GM19328 (cell line): ENCODE measurements at regions not wholly inside any gene's neighbourhood (a gene's known extent, or its start where the extent isn't known, plus 50 kb on each side); places are given as distances from the start of the nearest gene placed in this dataset.
"Not testable (repeated sequence)": the region's sequence is repeated elsewhere in the genome, so short reads cannot be mapped to it uniquely, and the experiment has no call there.

Source experiments
- ATAC-seq: cut with Tn5 transposase; IDR thresholded peaks from one replicate; pipeline ENCODE4 v1.9.1; 2021; ENCODE audit warnings: mild to moderate bottlenecking, moderate library complexity; ENCODE audit not compliant: unreplicated experiment

DNA sequence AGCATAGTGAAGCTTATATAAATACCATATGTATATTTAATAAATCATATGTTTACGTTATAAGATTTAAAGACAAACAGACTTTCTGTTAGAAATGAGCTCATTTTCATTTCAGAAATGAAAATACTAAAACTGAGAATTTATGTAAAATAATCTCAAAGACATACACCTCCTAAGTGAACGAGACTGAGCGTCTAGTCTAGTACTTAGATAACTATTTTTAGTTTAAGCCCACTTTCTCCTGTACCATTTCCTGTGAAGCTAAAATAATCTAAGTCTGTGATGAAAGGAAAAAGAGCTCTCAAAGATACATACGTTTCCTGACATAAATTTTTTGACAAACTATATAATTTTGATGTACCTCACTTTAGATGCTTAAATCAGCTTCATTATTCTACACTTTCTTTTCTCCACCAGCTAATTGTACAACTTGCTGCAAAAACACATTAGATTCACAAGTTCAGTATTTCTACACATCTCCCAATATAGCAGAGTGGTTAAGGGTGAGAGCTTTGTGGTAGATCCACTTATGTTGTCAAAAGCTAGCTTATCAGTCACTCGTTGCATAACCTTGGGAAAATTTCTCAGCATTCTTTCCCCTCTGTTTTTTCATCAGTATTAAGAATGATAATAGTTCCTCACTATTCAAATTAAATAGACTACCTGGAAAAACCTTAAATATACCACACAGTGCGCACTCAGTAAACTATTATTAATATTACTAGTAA lies 703.0 kb downstream of the PLOD2 start:
- no peak for ATAC-seq

- ATAC-seq: not testable (repeated sequence)
These were observed 701.3 kb downstream of the PLOD2 start for GRCh38 chr3:145459681-145460080.

DNA sequence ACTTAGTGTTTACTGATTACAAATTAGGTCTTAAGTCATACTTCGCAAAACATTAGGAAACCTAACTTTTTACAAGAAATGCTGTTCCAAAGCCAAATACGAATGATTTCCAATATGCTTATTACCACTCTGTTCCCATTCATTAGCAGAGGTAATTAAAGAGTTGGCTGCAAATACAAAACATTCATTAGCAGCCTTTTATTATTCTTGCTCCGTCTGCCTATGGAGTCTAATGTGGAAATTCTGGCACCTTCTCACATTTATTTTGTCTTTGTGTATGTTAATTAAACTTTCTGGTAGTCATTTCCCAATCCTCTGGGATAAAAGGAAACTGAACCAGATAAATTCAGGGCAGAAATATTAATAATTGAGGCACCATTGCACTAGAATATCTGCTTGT lies 689.0 kb downstream of the PLOD2 start:
- ATAC-seq: no peak

DNA sequence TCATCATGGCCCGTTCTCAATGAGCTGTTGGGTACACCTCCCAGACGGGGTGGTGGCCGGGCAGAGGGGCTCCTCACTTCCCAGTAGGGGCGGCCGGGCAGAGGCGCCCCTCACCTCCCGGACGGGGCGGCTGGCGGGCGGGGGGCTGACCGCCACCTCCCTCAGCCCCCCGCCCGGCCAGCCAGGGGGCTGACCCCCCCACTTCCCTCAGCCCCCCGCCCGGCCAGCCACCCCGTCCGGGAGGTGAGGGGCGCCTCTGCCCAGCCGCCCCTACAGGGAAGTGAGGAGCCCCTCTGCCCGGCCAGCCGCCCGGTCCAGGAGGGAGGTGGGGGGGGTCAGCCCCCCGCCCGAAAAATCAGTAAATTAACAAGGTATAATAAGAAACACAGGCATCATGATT lies 678.2 kb downstream of the PLOD2 start:
- ATAC-seq: not testable (repeated sequence)

DNA sequence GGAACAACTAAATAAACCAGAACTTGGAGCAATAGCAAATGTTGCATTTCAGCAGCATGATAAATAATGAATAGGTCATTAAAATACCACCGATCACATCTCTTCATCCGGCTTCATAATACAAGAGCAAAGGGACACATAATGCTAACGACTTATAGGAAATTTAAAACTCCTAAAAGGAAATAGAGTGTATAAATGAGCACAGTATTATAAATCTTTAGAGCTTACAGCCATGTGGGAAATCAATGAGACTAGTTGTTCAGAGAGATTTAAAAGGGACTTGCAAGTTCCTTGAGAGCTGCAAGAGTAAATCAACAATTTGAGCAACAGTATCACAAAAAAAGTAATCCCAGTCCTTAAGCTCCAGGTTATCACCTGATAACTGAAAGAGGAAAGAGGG lies 677.0 kb downstream of the PLOD2 start:
- no peak for ATAC-seq

DNA sequence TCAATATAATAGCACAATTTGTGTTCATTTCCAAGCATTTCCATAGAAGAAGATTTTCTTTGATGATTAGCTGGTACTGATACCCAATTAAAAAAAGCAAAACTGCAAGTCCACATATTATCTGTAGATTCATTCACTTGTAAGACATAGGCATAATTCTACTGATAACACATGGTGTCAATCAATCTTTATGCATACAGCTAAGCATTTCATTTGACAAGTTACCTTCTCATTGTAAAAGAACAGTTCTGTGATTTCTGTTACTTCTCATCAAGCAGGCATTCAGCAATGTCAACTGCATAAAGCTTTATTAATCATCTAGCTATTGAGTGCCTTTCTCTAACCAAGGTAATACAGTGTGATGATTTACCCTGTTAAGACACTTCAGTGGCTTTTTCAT lies 672.0 kb downstream of the PLOD2 start:
- ATAC-seq: no peak

- ATAC-seq: no peak
These were observed 670.6 kb downstream of the PLOD2 start for GRCh38 chr3:145490088-145491048.

- ATAC-seq: no peak
These were observed 668.5 kb downstream of the PLOD2 start for GRCh38 chr3:145492456-145492855.

DNA sequence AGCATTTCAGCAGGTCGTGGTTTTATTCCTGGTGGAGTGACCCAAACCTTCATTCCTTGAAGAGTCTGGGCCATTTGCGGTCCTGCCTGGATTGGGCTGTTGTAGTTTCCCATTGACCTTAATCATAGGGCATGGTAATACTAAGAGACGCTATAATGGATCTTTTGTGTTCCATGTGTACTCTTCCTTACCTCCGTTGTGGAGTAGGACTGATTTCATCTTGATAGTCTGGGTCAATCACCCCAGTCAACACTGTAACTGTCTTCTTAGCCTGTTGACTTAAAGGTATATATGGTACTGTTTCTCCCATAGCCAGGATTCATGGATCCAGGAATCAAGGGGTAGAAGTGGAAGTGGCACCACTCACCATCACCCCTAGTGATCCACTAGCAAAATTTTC lies 643.6 kb downstream of the PLOD2 start:
- not testable (repeated sequence) for ATAC-seq

DNA sequence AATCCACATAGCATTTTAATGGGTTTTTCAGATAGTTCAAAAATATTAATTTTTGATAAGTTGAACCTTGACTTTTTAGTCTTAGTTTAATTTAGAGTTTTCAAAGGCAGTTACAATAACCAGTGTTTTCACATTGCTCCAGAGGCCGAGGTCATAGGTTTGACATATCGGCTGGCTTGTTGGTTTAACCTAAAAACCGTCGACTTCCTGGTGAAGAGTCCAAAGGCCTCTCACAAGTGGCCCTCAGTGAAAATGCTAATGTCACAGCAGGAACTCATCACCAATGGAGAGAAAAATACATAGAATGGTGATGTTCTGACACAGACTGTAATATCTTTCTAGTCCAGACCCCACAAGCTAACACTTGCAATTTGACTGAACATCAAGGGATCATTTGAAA lies 642.3 kb downstream of the PLOD2 start:
- no peak for ATAC-seq

DNA sequence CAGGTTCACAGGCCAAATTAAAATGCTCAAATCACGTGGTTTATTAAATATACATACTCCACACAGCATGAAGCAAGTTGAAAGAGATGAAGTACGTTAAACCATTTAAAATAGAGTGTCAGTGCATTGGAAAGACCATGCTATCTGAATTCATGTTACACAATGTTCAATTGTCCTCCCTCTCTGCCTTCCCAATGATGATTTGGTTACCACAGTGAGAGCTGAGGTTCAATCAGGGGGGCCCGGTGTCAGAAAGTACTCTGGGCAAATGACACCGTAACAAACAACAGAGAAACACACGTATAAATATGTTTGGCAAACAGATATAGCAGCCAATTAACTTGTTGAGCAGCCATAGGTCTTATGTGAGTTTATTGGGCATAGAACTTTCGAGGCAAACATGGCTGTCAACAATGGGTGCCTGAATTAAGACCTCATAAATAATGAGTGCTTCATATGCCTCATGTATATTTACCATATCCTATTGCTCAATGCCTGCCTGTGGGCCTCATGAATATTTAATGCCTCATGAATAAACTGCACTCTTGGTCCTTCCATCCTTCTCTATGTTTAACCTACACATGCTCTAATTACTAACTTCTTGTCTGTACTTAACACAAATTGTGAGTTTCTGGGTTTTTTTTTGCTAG lies 641.5 kb downstream of the PLOD2 start:
- no peak for ATAC-seq

- ATAC-seq: no peak
These were observed 638.8 kb downstream of the PLOD2 start for GRCh38 chr3:145522179-145522578.

- ATAC-seq: no peak
These were observed 637.9 kb downstream of the PLOD2 start for GRCh38 chr3:145522893-145523651.

DNA sequence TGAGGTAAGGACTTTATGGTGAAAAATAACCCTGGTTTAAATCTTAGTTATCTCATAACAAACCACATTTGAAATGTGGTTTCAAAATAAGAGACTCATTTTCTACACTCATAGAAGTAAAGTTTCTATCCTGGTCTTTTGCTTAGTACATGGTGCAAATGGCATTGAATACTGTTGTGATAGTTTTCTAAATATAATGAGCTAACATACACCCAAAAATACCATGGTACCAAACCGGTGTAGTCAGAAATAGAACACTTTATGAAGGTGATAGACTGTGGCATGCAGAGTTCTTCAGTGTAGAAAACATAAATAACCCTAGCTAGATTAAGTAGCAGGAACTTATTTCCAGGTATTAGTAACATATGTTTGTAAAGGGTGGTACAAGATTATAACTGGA lies 629.4 kb downstream of the PLOD2 start:
- no peak for ATAC-seq

DNA sequence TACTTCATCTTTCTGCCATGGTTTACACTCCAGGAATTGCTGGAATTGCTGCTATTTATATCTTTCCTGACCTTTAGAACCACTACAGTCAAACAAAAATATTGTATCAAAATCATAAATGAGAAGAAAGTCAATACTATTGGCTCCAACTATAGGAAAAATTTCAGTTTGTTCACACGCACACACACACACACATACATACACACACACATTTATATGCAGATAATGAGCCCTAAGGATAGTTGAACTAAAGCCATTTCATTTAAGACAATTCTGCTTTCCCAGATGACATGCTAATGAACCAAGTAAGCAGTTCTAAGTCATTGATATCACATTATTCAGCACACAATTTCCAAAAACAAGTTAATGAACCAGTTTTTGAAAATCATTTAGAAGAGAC lies 627.3 kb downstream of the PLOD2 start:
- no peak for ATAC-seq

GRCh38 chr3:145536461-145536860 lies 624.5 kb downstream of the PLOD2 start:
- no peak for ATAC-seq

- ATAC-seq: no peak
These were observed 610.5 kb downstream of the PLOD2 start for GRCh38 chr3:145550522-145550921.

DNA sequence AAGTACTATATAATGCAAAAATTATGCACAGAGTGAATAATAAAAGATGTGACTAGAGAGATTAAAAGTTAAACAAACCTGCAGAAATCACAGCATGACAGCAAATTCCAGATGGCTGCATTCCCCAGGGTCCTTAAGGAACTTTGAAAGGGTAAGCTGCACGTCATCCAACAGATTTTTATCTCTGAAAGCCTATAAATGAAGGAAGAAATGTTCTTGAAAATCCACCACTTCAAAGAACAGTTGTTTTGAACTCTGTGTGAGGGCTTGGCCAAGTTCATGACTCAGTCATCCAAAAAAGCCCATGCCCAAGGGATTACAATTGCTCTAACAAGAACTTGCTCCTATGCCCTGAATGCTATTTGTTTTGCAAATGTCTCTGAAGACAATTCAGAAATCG lies 603.6 kb downstream of the PLOD2 start:
- ATAC-seq: no peak

GRCh38 chr3:145578471-145578870 lies 582.5 kb downstream of the PLOD2 start:
- ATAC-seq: no peak

DNA sequence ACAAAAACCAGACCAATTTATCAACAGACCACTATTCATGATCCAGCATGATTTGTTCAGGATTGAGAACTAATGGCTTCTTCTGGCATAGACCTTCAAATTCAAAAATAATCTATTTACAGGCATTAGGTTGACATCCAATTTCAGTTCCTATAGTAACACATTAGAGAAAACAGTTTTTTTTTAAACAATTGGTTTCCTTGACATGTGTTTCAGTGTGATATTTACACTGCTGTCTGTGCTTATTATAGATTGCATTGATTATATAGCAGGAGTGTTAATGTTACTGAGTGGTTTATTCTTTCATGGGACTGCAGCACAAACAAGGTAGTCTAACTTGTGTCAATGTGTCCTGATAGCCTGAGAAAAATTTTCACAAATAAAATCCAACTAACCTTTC lies 579.3 kb downstream of the PLOD2 start:
- no peak for ATAC-seq

DNA sequence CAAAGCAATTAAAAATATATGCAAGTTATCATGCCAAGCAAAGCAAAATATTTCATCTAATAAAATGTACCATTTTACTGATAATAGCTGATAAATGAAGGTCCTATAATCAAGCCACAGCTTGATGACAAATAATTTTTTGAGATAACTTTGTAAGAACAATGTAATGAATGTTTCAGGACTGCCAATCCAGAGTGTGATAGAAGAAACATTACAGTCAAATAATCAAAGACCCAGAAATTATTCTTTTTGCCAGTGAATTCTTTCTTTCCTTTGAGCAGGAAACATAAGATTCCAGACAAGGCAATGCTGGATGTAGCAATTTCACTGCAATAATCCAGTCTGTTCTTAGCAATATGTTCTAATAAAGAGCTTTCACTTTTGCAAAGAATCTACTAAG lies 556.1 kb downstream of the PLOD2 start:
- no peak for ATAC-seq
